Left lobe of liver (tissue), 2 donors: ENCODE measurements at regions not wholly inside any gene's neighbourhood (a gene's known extent, or its start where the extent isn't known, plus 50 kb on each side); places are given as distances from the start of the nearest gene placed in this dataset.
A peak's percentile ranks its signal among the peaks of the same experiment; 100 is the strongest.

Experiments
- ATAC-seq: fragments of 200-7000 bp; cut with Tn5 transposase; one replicate; pipeline ENCODE4 v1.9.1; 2020; ENCODE audit warnings: mild to moderate bottlenecking, moderate library complexity
- DNase-seq: peaks from one replicate; pipeline ENCODE4 v3.0.0-alpha.2; 2020; ENCODE audit warnings: low spot score
- donor health status: DM: no; HTN: no; CAD: no; lungs with moderate emphysema.
- donor health status: DM: no; HTN: yes; CAD: no.

- DNase-seq (no peak), ATAC-seq (no peak)
Measured at GRCh38 chr14:66381755-66382154, 104.4 kb upstream of the CCDC196 start.

DNA sequence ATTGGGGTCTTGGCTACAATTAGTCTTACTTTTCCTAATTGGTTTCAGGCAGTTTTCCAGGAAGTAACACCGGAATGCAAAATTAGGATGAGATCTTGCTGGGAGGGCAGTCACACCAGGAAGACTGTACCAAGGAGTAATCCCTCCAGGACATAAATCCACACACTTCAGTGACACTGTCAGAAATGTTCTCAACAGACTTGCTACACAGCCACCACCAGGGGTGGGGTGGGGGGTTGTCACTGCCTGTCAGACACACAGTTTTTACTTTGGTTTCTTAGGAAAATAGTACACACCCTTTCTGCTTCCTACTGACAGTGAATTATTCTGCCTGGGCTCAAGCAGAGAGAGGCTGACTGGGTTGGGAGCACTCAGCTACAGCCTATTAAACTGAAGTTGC lies 102.9 kb upstream of the CCDC196 start:
- ATAC-seq (no peak), DNase-seq (no peak)

DNA sequence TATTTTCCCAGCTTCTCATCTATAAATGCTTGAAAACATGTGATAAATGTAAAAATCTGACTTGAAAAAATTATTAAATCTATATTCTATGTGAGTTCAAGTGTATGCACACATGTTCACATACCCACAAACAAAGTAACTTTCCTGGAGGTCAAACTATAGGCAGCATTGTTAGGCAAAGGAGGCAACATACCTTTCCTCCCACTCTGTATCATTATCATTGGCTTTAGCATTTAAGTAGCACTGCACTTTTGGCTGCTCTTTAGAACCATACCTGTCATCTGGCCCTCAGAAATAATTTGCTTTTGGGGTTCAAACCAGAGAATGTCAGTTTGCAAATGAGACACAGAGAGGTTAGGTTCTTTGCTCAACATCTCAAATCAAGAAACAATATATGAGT lies 102.4 kb upstream of the CCDC196 start:
- DNase-seq = no peak
- no peak for ATAC-seq

GRCh38 chr14:66388516-66388915 lies 97.7 kb upstream of the CCDC196 start:
- ATAC-seq (no peak), DNase-seq (no peak)

DNA sequence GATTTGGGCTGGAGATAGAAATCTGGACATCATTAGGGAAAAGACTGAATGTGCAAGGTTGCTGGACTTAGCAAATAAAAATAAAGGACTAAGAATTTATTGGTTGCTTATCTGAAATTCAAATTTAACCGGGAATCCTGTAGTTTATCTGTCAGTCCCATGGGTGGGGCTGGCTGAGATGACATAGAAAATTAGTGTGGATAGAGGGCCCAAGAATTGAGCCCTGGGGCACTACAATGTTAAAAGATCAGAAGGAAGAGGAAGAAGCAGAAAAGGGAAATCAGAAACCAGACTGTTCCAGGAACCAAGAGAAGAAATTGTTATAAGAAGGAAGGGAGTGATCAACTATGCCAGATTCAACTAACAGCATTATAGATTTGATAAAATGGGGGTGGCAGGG lies 96.7 kb upstream of the CCDC196 start:
- ATAC-seq = no peak
- no peak for DNase-seq

DNA sequence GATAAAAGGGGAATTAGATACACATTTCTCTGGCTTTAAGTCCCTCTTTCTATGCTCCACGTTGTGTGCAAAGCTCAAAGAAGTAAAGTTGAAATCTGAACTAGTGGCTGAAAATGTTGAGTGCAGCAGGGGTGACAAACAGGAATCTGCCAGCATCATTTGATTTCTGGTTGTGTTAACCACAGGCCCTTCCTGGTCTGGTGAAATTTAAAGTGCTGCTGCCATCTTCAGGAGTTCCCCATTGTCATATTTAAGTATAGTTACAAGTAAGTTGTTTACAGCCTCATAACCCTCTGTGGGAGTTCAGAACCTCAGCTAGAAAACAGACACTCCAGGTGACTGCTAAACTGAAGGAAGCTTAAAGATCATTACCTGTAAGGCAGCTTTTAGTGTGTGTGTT lies 90.9 kb upstream of the CCDC196 start:
- DNase-seq = no peak
- no peak for ATAC-seq

- DNase-seq (no peak), ATAC-seq (no peak)
Measured at GRCh38 chr14:66396164-66396563, 90.0 kb upstream of the CCDC196 start.

DNA sequence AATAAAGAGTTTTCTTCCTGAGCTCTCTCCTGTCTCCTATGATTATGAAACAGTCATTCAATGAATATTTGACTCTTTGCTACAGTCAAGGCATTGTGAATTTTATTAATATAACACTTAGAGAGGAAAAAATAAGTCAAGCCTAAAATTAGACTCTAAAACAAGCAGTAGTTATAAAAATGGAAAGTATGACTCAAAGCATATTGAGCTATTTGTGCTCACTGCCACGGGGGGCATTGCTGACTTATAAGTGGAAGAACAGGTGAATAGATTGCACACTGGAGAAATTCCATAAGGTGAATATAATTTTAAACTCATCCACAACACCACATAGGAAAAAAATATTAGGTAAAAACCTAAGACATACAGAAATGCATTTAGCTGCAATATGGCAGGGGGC lies 87.7 kb upstream of the CCDC196 start:
- ATAC-seq (no peak), DNase-seq (no peak)

DNA sequence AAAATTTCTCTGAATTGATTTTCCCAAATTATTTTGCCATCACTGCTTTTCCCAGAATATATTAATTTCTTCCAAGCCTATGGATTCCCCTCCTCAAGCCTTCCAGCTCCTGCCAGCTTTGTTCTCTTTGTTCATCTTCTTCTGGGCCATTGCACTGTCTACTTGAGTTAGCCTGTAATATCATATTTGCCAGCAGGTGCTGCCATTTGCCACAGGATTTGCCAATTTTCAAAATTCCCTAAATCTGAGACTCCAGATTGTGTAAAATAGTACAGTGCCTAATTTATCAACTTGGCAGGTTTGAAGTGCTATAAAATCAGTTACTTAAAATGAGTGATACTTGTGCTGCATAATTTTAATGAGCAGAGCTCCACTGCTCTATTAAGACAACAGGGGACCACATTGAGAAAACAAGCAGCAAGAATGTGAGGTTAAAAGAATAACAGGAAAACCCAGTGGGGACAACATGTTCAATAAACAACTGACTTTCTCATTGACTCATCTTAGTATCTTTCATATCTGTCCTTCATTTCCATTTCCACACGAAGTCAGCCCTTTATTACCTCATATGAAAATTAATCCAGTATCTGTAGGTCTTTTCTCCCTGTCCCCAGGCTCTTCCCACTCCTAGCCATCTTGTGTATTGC lies 84.6 kb upstream of the CCDC196 start:
- ATAC-seq (peak; percentile 83), DNase-seq (no peak)

- DNase-seq (no peak), ATAC-seq (peak; percentile 88)
Measured at GRCh38 chr14:66403183-66403582, 83.0 kb upstream of the CCDC196 start.

- DNase-seq (no peak), ATAC-seq (no peak)
Measured at GRCh38 chr14:66404051-66404545, 82.1 kb upstream of the CCDC196 start.

DNA sequence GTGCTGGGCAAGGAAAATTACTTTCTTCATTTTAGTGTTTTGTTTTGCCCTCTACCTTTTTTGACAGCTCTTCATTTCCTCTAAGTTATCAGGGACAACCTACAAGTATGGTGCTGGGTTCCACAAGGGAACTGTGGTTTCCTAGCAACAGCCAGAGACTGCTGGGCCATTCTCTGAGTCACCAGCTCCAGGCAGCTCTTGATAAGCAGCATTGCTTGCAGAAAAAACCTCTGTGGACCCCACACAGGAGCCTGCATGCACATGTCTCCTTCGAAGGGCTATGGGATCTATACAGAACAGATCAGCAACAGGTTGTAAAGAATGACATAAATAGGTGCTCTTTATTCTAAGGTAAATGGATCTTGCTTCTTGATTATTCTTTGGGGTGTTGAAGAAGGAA lies 81.0 kb upstream of the CCDC196 start:
- DNase-seq (no peak), ATAC-seq (no peak)

DNA sequence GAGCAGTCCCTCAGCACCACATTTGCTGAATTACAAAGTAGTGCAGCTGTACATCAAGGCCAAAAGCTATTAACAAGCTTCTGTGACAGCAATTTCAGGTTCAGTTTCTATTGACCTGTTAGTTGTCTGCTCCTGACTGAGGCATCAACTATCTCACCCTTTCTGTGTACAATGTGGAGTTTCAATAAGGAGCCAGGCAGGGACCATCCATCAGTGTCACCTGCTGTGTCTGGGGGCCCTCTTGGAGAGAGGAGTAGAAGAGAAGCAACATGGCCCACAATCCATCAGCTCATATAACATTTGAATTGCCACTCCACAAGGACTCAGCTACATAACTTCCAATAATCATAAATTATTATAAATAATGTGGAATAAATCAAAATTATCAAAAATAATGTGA lies 72.3 kb upstream of the CCDC196 start:
- no peak for DNase-seq
- ATAC-seq = no peak

GRCh38 chr14:66414511-66414910 lies 71.7 kb upstream of the CCDC196 start:
- DNase-seq (no peak), ATAC-seq (no peak)

GRCh38 chr14:66420251-66421006 lies 65.7 kb upstream of the CCDC196 start:
- DNase-seq (no peak), ATAC-seq (no peak)

DNA sequence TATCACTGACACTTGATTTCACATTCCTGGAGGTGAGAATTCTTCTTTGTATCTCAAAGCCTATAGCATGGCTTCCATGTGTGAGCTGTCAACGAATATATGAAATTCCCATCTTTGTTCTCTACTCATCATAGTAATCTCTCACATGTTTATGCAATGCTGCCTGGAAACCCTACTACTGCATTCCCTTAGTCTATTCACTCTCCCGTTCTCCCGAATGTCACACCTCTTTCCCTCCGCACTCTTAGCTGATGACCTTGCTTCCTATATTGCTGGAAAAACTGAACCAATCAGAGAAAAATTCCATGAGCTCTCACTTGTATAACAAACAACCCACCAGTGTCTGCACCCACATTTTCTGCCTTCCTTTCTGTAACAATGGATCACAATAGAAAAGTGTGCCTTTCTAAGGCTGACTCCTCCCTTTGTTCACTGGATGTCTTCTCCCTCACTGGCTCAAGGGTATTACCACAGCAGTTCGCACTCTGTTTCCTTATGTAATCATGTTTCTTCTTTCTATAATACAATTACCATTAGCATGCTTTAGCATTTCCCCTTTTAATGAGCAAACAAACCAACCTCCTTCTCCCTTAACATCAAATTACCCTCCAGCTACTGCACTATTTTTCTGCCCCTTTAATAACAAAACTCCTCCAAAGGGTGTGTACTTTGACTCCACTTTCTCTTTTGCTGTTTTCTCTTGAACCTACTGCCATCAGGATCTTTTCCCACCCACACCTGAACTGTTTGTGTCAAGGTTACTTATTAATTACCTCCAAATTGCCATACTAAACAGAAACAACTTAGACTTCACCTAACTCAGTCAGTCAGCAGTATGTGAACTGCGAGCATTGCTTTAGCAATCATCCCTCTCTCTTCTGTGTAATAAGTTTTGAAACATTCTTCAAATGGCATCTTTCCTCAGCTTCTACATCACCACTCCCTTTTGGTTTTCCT lies 63.9 kb upstream of the CCDC196 start:
- DNase-seq (no peak), ATAC-seq (peak; percentile 74)

DNA sequence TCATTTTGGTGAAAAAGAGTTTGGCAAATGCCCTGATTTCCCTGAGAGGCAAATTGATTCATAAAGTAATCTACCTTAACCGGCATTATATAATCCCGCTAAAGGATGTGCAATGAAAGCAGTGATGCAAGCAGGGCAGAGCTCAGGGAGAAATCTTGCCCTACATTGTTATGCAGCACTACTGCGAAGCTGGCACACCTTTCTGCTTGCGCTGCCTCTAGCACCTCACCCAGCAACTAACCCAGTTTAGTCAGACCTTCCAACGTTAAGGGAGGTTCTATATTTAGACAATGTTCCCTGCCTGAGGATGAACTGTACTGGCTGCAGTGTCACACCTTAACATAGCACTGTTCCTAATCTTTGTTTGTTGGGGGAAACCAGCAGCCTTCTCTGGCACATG lies 60.8 kb upstream of the CCDC196 start:
- ATAC-seq (peak; percentile 87), DNase-seq (peak; percentile 64)

- DNase-seq = no peak
- no peak for ATAC-seq
Measured at GRCh38 chr14:66426451-66426850, 59.7 kb upstream of the CCDC196 start.

DNA sequence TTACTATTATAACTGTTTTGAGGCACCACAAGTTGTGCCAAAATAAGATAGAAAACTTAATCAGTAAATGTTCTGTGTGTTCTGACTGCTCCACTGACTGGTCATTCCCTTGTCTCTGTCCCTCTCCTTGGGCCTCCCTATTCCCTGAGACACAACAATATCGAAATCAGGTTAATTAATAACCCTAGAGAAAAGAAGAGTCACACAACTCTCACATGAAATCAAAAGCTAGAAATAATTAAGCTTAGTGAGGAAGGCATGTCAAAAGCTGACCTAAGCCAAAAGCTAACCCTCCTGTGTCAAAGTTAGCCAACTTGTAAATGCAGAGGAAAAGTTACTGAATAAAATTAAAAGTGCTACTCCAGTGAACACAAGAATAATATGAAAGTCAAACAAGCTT lies 53.8 kb upstream of the CCDC196 start:
- DNase-seq = no peak
- ATAC-seq = peak; percentile 94

DNA sequence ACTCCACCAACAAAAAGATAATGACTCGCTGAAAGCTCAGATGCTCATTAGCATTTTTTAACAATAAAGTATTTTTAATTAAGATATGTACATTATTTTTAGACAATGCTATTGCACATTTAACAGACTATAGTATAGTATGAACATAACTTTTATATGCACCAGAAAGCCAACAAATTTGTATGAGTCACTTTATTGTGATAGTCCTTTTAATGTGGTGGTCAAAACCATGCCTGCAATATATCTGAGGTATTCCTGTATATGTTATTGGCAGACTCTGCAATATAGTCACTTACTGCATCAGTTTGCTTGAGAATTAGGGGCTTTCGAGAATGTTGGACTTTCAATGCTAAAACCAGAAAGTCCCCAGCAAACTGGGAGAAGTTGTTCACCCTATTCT lies 51.7 kb upstream of the CCDC196 start:
- no peak for ATAC-seq
- no peak for DNase-seq

GRCh38 chr14:66435683-66436082 lies 50.5 kb upstream of the CCDC196 start:
- no peak for DNase-seq
- no peak for ATAC-seq
